CMK (cell line): ENCODE measurements at regions not wholly inside any gene's neighbourhood (a gene's known extent, or its start where the extent isn't known, plus 50 kb on each side); places are given as distances from the start of the nearest gene placed in this dataset.

Source experiments
- DNase-seq: peaks from one replicate; pipeline ENCODE4 v3.0.0-alpha.2; 2010; ENCODE audit warnings: low read depth

DNA sequence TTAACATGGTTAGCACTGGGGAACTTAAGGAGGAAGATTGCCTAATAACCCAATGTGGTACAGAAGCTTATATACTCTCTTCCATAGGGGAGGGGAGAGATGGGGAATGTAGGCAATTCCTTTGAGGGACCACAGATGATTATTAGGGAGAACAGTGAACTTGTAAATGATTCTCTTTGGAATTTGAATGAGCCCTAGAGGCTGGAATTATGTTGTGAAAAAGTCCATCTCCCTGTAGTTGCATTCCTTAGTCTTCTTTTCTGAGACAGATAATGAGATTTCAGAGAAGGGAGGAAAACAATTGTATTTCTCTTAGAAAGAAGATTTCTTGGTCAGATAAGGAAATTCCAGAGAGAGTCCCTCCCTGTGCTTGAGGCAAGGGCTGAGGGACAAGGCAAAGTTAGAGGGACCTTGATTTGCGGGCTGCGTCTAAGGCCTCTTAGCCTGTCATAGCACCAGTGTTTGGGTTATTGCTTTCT, 89.0 kb upstream of the HMCN1 start:
- no peak for DNase-seq

DNA sequence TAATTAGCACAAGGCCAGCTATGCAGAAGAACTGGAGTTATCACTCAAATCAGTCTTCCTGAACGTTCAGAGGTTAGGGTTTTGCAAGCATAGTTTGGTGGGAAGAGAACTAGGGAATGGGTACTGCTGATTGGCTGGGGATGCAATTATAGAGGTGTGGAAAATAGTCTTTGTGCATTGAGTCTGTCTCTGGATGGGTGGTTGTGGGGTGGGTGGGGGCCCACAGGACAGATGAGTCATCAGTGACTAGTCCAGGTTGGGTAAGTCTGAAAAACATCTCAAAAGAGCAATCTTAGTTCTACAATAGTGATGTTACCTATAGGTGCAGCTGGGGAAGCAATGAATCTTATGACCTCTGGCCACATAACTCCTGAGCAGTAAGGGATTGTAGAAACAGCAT, 89.7 kb upstream of the HMCN1 start:
- no peak for DNase-seq

DNA sequence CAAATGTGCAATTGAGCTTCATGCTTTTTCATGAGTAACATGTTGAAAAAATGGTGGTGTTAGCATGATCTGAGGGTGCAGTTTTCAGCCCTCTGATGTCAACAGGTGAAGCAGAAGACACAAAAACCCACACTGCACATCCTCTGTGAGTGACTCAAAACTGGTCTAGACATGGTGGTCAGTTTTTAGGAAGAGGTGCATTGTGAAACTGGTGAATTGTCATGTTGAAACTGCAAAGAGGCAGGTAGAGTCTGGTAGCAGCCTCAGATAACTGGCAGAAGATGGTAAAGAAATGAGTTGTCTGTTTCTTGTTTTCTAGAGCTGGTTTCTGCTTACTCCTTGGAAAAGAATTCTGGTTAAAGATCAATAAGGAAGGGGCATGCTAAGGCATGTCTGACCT, 97.3 kb upstream of the HMCN1 start:
- no peak for DNase-seq

GRCh38 chr1:185634704-185635103, 99.5 kb upstream of the HMCN1 start:
- DNase-seq: no peak

DNA sequence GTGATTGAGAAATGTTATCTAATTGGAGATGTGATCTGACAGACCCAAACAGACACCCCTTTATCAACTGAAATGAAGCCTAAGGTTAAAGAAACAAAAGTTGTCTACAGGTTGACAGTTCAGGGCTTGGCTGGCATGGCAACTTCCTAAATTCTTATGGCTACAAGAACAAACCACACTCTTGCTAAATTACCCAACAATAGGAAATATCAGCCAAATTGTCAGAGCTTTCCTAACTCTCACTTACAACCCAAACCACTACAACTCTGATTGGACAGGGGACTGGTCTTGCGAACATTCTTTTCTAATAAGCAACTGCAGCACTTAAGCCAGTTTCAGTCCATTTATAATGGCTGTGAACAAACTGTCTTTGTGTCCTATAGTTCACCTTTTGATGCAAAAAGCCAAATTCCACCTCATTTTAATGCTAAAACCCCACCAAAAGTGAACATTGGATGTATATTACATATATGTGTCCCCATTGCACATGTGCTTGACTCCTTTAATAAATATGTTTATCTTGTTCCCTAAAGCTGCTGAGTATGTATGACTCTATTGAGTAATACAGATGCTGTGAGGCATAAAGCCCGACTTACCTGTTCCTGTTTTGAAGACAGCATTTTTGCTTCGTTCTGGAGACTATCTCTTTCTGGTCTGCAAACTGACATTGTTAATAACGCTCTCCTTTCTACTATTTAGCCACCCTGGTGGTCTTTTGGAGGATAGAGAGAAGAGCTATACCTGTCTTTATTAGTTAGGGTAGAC, 101.3 kb upstream of the HMCN1 start:
- no peak for DNase-seq

DNA sequence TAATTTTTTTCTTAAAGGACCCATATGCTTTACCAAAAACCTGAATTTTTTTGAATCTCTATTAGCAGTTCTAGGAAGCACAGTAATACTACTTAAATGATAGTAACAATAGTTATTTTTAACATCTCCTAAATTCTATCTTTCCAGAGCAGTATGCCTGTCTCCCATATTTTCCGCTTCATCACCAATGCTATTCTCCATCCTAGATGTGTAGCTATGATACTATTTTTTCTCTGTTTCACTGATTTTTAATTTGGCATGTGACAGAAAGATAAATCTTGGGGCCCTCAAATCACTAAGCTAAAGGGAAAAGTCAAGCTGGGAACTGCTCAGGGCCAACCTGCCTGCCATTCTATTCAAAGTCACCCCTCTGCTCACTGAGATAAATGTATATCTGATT, 102.3 kb upstream of the HMCN1 start:
- DNase-seq: no peak

DNA sequence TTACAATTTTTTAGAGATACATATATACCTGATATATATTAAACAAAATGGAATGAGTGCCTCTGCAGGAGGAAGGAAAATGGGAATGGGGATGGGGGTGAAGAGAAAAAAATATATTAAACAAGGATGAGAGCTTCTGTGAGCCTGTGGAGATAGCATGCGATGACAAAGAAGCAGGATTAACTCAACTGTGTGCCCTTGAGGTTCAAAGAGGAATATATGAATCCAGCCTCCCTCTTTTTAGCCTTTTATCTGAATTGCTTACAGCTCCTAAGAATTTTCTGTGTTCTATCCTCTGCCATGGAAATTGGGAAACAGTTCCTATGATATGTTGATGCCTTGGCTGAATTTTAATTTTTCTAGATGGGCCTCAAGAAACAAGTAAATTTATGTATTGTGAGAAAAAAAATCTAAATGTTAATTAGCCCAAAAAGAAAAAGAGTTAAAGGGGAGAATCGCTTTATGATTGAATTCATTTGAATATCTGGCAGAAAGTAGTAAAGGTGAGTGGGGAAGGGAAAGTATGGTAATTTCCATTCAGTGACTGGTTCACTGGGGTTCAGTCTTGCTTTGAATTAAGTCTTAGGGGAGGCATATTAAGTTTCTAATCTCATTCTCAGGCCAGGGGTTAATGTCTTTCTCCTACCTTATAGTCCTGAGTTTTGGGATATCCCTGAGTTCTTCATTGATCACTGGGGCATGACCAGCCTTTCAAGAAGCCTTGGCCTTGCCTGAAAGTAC, 106.3 kb upstream of the HMCN1 start:
- DNase-seq: no peak

DNA sequence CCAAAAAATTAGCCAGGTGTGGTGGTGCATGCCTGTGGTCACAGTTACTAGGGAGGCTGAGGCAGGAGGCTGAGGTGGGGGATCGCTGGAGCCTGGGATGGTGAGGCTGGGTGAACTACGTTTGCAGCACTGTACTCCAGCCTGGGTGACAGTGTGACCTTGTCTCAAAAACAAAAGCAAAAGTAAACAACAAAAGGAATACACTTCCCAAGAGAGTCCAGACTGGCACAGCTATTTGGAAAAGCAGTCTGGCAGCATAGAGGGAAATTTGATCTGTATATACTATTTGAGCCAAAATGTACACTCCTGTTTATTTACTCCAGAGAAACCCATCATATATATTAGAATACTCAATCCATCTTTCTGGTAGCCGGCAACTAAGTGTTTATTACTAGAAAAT, 107.0 kb upstream of the HMCN1 start:
- DNase-seq: no peak

DNA sequence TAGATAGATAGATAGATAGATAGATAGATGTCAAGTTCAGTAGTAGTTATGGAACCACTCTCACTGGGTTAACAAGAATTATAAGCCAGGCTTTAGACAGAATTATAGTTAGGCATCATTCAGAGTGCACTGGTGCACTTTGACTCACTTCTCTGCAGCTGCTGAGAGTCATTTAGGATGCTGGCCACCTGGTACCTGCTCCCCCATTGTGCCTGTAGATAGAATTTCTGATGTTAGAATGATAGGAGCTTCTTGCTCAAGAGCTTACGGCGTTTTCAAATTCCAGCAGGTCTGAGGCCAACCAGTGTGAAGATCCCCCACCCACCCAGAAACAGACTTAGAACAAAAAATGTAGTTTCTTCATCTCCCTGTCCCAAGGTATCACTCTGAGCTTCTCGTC, 107.8 kb upstream of the HMCN1 start:
- no peak for DNase-seq

DNA sequence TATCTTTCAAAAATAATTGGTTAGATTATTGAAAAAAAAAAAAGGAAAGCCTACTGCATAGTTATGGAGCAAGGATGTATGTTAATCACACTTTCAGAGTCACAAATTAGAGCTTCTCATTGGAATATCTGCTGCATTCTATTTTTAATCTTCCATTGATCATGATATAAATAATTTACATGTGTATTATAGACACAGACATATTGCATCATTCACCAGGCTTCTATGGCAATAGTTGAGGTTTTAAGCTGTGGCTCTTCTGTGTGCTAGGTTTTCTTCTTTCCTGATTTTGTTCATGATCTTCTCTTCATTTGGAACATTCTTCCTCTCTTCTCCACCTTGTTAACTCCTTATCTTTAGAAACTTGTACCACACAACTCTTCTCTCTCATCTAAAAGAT, 123.2 kb upstream of the HMCN1 start:
- DNase-seq: no peak

DNA sequence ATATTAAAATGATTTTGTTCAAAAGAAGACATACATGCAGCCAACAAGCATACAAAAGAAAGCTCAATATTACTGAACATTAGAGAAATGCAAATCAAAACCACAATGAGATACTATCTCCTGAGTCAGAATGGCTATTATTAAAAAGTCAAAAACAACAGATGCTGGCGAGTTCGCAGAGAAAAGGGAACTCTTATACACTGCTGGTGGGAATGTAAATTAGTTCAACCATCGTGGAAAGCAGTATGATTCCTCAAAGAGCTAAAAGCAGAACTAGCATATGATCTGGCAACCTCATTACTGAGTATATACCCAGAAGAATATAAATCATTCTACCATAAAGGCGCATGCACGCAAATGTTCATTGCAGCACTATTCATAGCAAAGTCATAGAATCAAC, 126.0 kb upstream of the HMCN1 start:
- no peak for DNase-seq

DNA sequence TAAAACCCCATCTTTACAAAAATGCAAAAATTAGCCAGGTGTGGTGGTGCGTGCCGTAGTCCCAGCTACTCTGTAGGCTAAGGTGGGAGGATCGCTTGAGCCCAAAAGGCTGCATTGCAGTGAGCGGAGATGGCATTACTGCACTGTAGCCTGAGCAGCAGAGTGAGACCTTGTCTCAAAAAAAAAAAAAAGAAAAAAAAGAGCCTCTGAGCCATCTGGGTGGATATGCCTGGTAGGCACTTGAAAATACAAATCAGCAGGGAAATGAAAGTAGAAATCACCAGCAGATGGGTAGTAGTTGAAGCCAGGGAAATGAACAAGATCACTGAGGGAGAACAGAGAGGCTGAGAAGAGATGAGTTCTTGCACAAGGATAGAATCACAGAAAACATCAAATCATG, 131.0 kb upstream of the HMCN1 start:
- no peak for DNase-seq

- DNase-seq: no peak
These were observed 133.0 kb upstream of the HMCN1 start for GRCh38 chr1:185601189-185601588.

- no peak for DNase-seq
These were observed 133.6 kb upstream of the HMCN1 start for GRCh38 chr1:185600641-185601040.

- DNase-seq: no peak
These were observed 135.9 kb upstream of the HMCN1 start for GRCh38 chr1:185598332-185598731.

DNA sequence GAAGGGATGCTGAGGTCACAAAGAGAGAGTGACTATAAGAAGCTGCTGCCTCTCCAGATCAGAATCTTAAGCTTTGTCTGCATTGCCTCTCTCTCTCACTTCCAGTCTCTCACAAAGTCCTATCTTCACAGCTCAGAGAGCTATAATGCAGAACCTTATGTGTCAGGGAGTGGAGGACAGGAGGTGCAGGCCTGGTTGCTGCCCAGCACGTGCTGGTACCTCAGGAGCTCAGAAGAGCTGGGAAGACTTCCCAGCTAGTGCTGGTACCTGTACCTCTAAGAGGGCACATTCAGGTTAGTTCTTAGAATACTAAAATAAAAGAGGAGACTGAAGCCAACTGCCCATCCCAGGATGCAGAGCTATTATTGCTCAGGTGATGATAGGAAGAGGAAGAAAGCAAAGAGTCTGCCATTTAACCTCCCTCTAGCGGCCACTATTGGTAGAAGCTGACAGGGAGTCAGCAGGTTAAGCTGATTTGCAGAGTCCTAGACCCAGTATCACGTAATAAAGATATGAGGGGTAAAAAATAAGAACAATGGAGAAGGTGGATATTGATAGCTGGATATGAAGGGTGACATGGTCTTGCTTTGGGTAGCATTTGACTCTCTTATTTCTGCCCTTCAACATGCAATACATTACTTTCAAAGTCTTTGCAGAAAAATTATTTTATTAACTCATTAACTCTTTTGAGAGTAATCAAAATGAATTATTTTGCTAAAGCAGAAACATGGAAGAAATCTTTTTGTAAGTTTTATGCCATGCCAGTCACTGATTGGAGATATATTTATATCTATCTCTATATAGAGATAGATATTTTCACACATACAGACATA, 138.1 kb upstream of the HMCN1 start:
- DNase-seq: peak; percentile 27

- no peak for DNase-seq
These were observed 139.3 kb upstream of the HMCN1 start for GRCh38 chr1:185594786-185595410.

GRCh38 chr1:185593271-185593670, 140.9 kb upstream of the HMCN1 start:
- no peak for DNase-seq

DNA sequence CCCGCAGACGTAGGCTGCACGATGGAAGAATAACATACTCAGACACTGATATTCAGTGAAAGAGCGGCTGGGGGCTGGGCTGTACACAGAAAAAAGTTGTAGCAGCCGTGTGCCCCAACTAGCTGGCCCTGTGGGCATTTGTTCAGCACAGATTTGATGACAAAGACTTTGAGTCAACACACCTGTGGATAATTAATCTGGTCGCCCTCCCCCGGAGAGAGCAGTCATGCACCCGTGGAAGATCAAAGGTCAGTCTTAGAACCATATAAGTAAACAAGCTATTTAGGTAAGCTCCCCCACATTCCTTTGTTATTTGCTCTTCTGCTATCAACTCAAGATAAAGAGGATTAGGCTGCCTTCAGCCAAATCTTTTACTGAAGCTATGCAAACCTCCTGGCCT, 148.4 kb upstream of the HMCN1 start:
- DNase-seq: no peak

GRCh38 chr1:185581961-185582725, 152.0 kb upstream of the HMCN1 start:
- DNase-seq: no peak

DNA sequence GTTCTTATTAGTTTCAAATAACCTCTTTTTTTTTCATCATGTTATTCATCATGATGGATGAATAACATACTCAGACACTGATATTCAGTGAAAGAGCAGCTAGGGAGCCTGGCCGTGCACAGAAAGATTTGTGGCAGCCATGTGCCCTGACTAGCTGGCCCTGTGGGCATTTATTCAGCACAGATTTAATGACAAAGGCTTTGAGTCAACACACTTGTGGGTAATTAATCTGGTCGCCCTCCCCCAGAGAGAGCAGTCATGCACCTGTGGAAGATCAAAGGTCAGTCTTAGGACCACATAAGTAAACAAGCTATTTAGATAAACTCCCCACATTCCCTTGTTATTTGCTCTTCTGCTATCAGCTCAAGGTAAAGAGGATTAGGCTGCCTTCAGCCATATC, 153.2 kb upstream of the HMCN1 start:
- no peak for DNase-seq

DNA sequence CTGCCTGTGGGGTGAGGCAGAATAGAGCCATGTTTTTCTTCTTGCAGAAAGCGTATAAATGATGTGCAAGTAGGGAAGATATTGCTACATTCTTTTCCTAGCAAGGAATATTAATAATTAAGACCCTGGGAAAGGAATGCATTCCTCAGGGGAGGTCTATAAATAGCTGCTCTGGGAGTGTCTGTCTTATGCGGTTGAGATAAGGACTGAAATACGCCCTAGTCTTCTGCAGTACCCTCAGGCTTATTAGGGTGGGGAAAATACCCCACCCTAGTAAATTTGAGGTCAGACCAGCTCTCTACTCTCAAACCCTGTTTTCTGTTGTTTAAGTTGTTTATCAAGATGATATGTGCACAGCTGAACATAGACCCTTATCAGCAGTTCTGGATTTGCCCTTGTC, 155.9 kb upstream of the HMCN1 start:
- peak; percentile 35 for DNase-seq
